ENCODE measurements at regions not wholly inside any gene's neighbourhood (a gene's known extent, or its start where the extent isn't known, plus 50 kb on each side); places are given as distances from the start of the nearest gene placed in this dataset.
"Not testable (repeated sequence)": the region's sequence is repeated elsewhere in the genome, so short reads cannot be mapped to it uniquely, and the experiment has no call there.

- H3K27me3 ChIP-seq (ENCODE audit: insufficient read depth, low read length), result no peaks in the 10 kb centered on the region
- H3K4me1 ChIP-seq (ENCODE audit: insufficient read depth, low read length), result no peaks in the 10 kb centered on the region
- no peaks in the 10 kb centered on the region for H3K9me3 ChIP-seq (ENCODE audit: low read depth, low read length)
Observed at GRCh38 chr16:35198223-35199199, 1739.1 kb downstream of the TP53TG3F start.

GRCh38 chr16:35200662-35201061 is 1741.2 kb downstream of the TP53TG3F start:
- Histone ChIP-seq H3K27me3 (ENCODE audit: insufficient read depth, low read length) (no peaks in the 10 kb centered on the region), H3K9me3 (ENCODE audit: low read depth, low read length) (no peaks in the 10 kb centered on the region), H3K4me1 (ENCODE audit: insufficient read depth, low read length) (no peaks in the 10 kb centered on the region), H3K4me3 (ENCODE audit: low read length) (no peak overlapping the region)

More at GRCh38 chr16:35198223-35199199, 1739.1 kb downstream of the TP53TG3F start:
- H3K4me3 ChIP-seq (ENCODE audit: low read length), result no peak overlapping the region

- Histone ChIP-seq H3K4me1 (ENCODE audit: insufficient read depth, low read length) (no peaks in the 10 kb centered on the region), H3K9me3 (ENCODE audit: low read depth, low read length) (no peaks in the 10 kb centered on the region), H3K27me3 (ENCODE audit: insufficient read depth, low read length) (no peaks in the 10 kb centered on the region), H3K4me3 (ENCODE audit: low read length) (no peak overlapping the region)
Observed at GRCh38 chr16:35201151-35201550, 1741.7 kb downstream of the TP53TG3F start.

- H3K9me3 ChIP-seq (ENCODE audit: low read depth, low read length), result no peaks in the 10 kb centered on the region
- H3K27me3 ChIP-seq (ENCODE audit: insufficient read depth, low read length), result no peaks in the 10 kb centered on the region
- H3K4me3 ChIP-seq (ENCODE audit: low read length), result no peak overlapping the region
- no peaks in the 10 kb centered on the region for H3K4me1 ChIP-seq (ENCODE audit: insufficient read depth, low read length)
Observed at GRCh38 chr16:35203636-35204035, 1744.2 kb downstream of the TP53TG3F start.

- no peaks in the 10 kb centered on the region for H3K4me1 ChIP-seq (ENCODE audit: insufficient read depth, low read length)
- no peaks in the 10 kb centered on the region for H3K27me3 ChIP-seq (ENCODE audit: insufficient read depth, low read length)
- H3K4me3 ChIP-seq (ENCODE audit: low read length), result no peak overlapping the region
- no peaks in the 10 kb centered on the region for H3K9me3 ChIP-seq (ENCODE audit: low read depth, low read length)
Observed at GRCh38 chr16:35207059-35207999, 1747.9 kb downstream of the TP53TG3F start.

- no peaks in the 10 kb centered on the region for H3K27me3 ChIP-seq (ENCODE audit: insufficient read depth, low read length)
- no peak overlapping the region for H3K4me3 ChIP-seq (ENCODE audit: low read length)
- H3K4me1 ChIP-seq (ENCODE audit: insufficient read depth, low read length), result no peaks in the 10 kb centered on the region
- H3K9me3 ChIP-seq (ENCODE audit: low read depth, low read length), result no peaks in the 10 kb centered on the region
Observed at GRCh38 chr16:35208001-35208935, 1748.9 kb downstream of the TP53TG3F start.

- Histone ChIP-seq H3K9me3 (ENCODE audit: low read depth, low read length) (no peaks in the 10 kb centered on the region), H3K4me3 (ENCODE audit: low read length) (no peak overlapping the region), H3K27me3 (ENCODE audit: insufficient read depth, low read length) (no peaks in the 10 kb centered on the region), H3K4me1 (ENCODE audit: insufficient read depth, low read length) (no peaks in the 10 kb centered on the region)
Observed at GRCh38 chr16:35210681-35211433, 1751.4 kb downstream of the TP53TG3F start.

- Histone ChIP-seq H3K4me1 (ENCODE audit: insufficient read depth, low read length) (no peaks in the 10 kb centered on the region), H3K27me3 (ENCODE audit: insufficient read depth, low read length) (no peaks in the 10 kb centered on the region), H3K9me3 (ENCODE audit: low read depth, low read length) (no peaks in the 10 kb centered on the region), H3K4me3 (ENCODE audit: low read length) (no peak overlapping the region)
Observed at GRCh38 chr16:35214840-35215239, 1755.4 kb downstream of the TP53TG3F start.

GRCh38 chr16:35215287-35215686 is 1755.9 kb downstream of the TP53TG3F start:
- Histone ChIP-seq H3K9me3 (ENCODE audit: low read depth, low read length) (no peaks in the 10 kb centered on the region), H3K4me3 (ENCODE audit: low read length) (no peak overlapping the region), H3K27me3 (ENCODE audit: insufficient read depth, low read length) (no peaks in the 10 kb centered on the region), H3K4me1 (ENCODE audit: insufficient read depth, low read length) (no peaks in the 10 kb centered on the region)

GRCh38 chr16:35216261-35216660 is 1756.8 kb downstream of the TP53TG3F start:
- not testable (repeated sequence) for H3K9me3 ChIP-seq (ENCODE audit: low read depth, low read length); H3K27me3 ChIP-seq (ENCODE audit: insufficient read depth, low read length); H3K4me1 ChIP-seq (ENCODE audit: insufficient read depth, low read length); H3K4me3 ChIP-seq (ENCODE audit: low read length)

- H3K27me3 ChIP-seq (ENCODE audit: insufficient read depth, low read length), result no peaks in the 10 kb centered on the region
- no peak overlapping the region for H3K4me3 ChIP-seq (ENCODE audit: low read length)
- no peaks in the 10 kb centered on the region for H3K9me3 ChIP-seq (ENCODE audit: low read depth, low read length)
- H3K4me1 ChIP-seq (ENCODE audit: insufficient read depth, low read length), result no peaks in the 10 kb centered on the region
Observed at GRCh38 chr16:35221482-35222185, 1762.2 kb downstream of the TP53TG3F start.

GRCh38 chr16:35234679-35235078 is 1775.3 kb downstream of the TP53TG3F start:
- Histone ChIP-seq H3K4me1 (ENCODE audit: insufficient read depth, low read length) (no peaks in the 10 kb centered on the region), H3K4me3 (ENCODE audit: low read length) (no peak overlapping the region), H3K9me3 (ENCODE audit: low read depth, low read length) (no peaks in the 10 kb centered on the region), H3K27me3 (ENCODE audit: insufficient read depth, low read length) (no peaks in the 10 kb centered on the region)

GRCh38 chr16:35239561-35239960 is 1780.1 kb downstream of the TP53TG3F start:
- Histone ChIP-seq H3K9me3 (ENCODE audit: low read depth, low read length) (no peaks in the 10 kb centered on the region), H3K4me3 (ENCODE audit: low read length) (no peak overlapping the region), H3K4me1 (ENCODE audit: insufficient read depth, low read length) (no peaks in the 10 kb centered on the region), H3K27me3 (ENCODE audit: insufficient read depth, low read length) (no peaks in the 10 kb centered on the region)
